CD14-positive monocyte (primary cell): ENCODE measurements at regions not wholly inside any gene's neighbourhood (a gene's known extent, or its start where the extent isn't known, plus 50 kb on each side); places are given as distances from the start of the nearest gene placed in this dataset.

Experiments used
- DNase-seq, 3 donors: peaks; one replicate each; pipeline ENCODE4 v3.0.0-alpha.2; 2011 to 2022
- H2AFZ ChIP-seq: 2 replicates; pipeline ENCODE4 v1.6.0; 2012; ENCODE audit warnings: mild to moderate bottlenecking, low read depth, low read length, inconsistent platforms; ENCODE audit not compliant: insufficient read depth, poor library complexity, severe bottlenecking
- H3K27ac ChIP-seq, 2 donors: 1 replicate in 1 of 2; 2 replicates in 1 of 2; pipeline ENCODE4 v1.5.1; 2012 to 2013; ENCODE audit warnings: low read length in 2 of 2, control low read depth in 1 of 2, inconsistent platforms in 1 of 2, low read depth in 1 of 2, mild to moderate bottlenecking in 1 of 2
- H3K27me3 ChIP-seq, 2 donors: one replicate each; pipeline versions ENCODE4 v1.6.0 to v1.6.1; 2011 to 2013; ENCODE audit warnings: low read length in 2 of 2; ENCODE audit not compliant: control insufficient read depth in 2 of 2, insufficient read depth in 2 of 2
- H3K36me3 ChIP-seq, 2 donors: replicated peaks in 1 of 2; 1 replicate in 1 of 2; 2 replicates in 1 of 2; pipeline versions ENCODE4 v1.5.1 to v1.6.1; 2012 to 2013; ENCODE audit warnings: low read length in 2 of 2, control low read depth in 1 of 2, inconsistent platforms in 1 of 2, mild to moderate bottlenecking in 1 of 2; ENCODE audit not compliant: insufficient read depth in 2 of 2, control insufficient read depth in 1 of 2
- H3K4me1 ChIP-seq, 2 donors: 1 replicate in 1 of 2; 2 replicates in 1 of 2; pipeline versions ENCODE4 v1.5.1 to v1.6.1; 2012 to 2013; ENCODE audit warnings: low read length in 2 of 2, control low read depth in 1 of 2, inconsistent platforms in 1 of 2, mild to moderate bottlenecking in 1 of 2, moderate library complexity in 1 of 2; ENCODE audit not compliant: insufficient read depth in 2 of 2, control insufficient read depth in 1 of 2
- H3K4me2 ChIP-seq: replicated peaks from 2 replicates; pipeline ENCODE3; 2012; ENCODE audit warnings: low read length, moderate library complexity, mild to moderate bottlenecking; ENCODE audit not compliant: poor library complexity, severe bottlenecking; ENCODE audit errors: extremely low read depth
- H3K4me3 ChIP-seq, 3 experiments: fragments of 200-600 bp in 1 of 3; sonication (generic) in 1 of 3; replicated peaks in 1 of 3; 1 replicate in 2 of 3; 2 replicates in 1 of 3; pipeline ENCODE4 v1.5.1; 2011 to 2013; ENCODE audit warnings: low read length in 3 of 3, mild to moderate bottlenecking in 3 of 3, control low read depth in 2 of 3, low read depth in 2 of 3, inconsistent platforms in 1 of 3, moderate library complexity in 1 of 3
- H3K79me2 ChIP-seq: 2 replicates; pipeline ENCODE4 v1.6.0; 2012; ENCODE audit warnings: mild to moderate bottlenecking, control low read depth, inconsistent platforms, low read length, moderate library complexity; ENCODE audit not compliant: insufficient read depth
- H3K9ac ChIP-seq: 2 replicates; pipeline ENCODE4 v1.6.0; 2017; ENCODE audit warnings: low read length, mild to moderate bottlenecking; ENCODE audit not compliant: insufficient read depth, poor library complexity, severe bottlenecking
- H3K9me3 ChIP-seq, 2 donors: replicated peaks in 1 of 2; 1 replicate in 1 of 2; 2 replicates in 1 of 2; pipeline versions ENCODE4 v1.5.1 to v1.6.1; 2012 to 2013; ENCODE audit warnings: low read length in 2 of 2, control low read depth in 1 of 2; ENCODE audit not compliant: control insufficient read depth in 1 of 2, insufficient read depth in 1 of 2
- H4K20me1 ChIP-seq: 2 replicates; pipeline ENCODE4 v1.6.0; 2012; ENCODE audit warnings: mild to moderate bottlenecking, low read length, control low read depth, moderate library complexity; ENCODE audit not compliant: insufficient read depth
- H3K27ac Mint-ChIP-seq, 7 donors: one replicate each; pipeline ENCODE4 v1.8.0; 2020; ENCODE audit warnings: mild to moderate bottlenecking in 7 of 7, mixed read lengths in 7 of 7, moderate library complexity in 6 of 7, inconsistent platforms in 2 of 7
- H3K27me3 Mint-ChIP-seq, 3 donors: one replicate each; pipeline ENCODE4 v1.8.0; 2021 to 2022; ENCODE audit warnings: low read depth in 3 of 3, mild to moderate bottlenecking in 3 of 3, mixed read lengths in 3 of 3, moderate library complexity in 3 of 3, inconsistent platforms in 1 of 3
- H3K36me3 Mint-ChIP-seq, 2 donors: one replicate each; pipeline ENCODE4 v1.8.0; 2020; ENCODE audit warnings: mixed read lengths in 2 of 2, inconsistent platforms in 1 of 2, mild to moderate bottlenecking in 1 of 2
- H3K4me1 Mint-ChIP-seq: one replicate; pipeline ENCODE4 v1.8.0; 2020; ENCODE audit warnings: mild to moderate bottlenecking, mixed read lengths
- H3K4me3 Mint-ChIP-seq, 2 donors: one replicate each; pipeline ENCODE4 v1.8.0; 2020; ENCODE audit warnings: mild to moderate bottlenecking in 2 of 2, mixed read lengths in 2 of 2, moderate library complexity in 1 of 2
- H3K9me3 Mint-ChIP-seq, 7 donors: one replicate each; pipeline ENCODE4 v1.8.0; 2020 to 2022; ENCODE audit warnings: mixed read lengths in 7 of 7, mild to moderate bottlenecking in 6 of 7, moderate library complexity in 6 of 7, inconsistent platforms in 2 of 7
- CTCF ChIP-seq: fragments of 200-600 bp; IDR thresholded peaks from one replicate; pipeline ENCODE4 v1.8.0; 2022; ENCODE audit warnings: antibody characterized with exemption, mild to moderate bottlenecking
- WGBS: methylation state at CpG from one replicate; pipeline ENCODE4 v1.1.5; 2013; ENCODE audit warnings: missing lambda C conversion rate; ENCODE audit not compliant: insufficient coverage; 5-methylcytosine and 5-hydroxymethylcytosine counted together
- intact Hi-C, 2 donors: fragments of 100-400 bp; cut with micrococcal nuclease; formaldehyde crosslinking; loops; one replicate each; pipeline versions ENCODE4 v1.15.0 to v1.15.1; 2023

- Mint-ChIP-seq H3K9me3 (peaks cover 0 to 5% (median 2%) of the 10 kb centered on the region in 7 donors), H3K4me3 (no peak overlapping the region), H3K4me1 (no peaks in the 10 kb centered on the region), H3K36me3 (no peaks in the 10 kb centered on the region), H3K27ac (no peak overlapping the region), H3K27me3 (no peaks in the 10 kb centered on the region)
- WGBS = 60% methylated on average over 1 of the region's 2 CpGs
- no peaks in the 10 kb centered on the region for H3K4me1 ChIP-seq
- H3K9me3 ChIP-seq = no peaks in the 10 kb centered on the region
- intact Hi-C loops = no loop called here
- H3K4me2 ChIP-seq = no peak overlapping the region
- TF ChIP-seq CTCF = no peak
- no peaks in the 10 kb centered on the region for H4K20me1 ChIP-seq
- H3K27me3 ChIP-seq = no peaks in the 10 kb centered on the region
- no peak overlapping the region for H2AFZ ChIP-seq
- no peak overlapping the region for H3K9ac ChIP-seq
- no peak for DNase-seq
- no peak overlapping the region for H3K27ac ChIP-seq
- no peak overlapping the region for H3K4me3 ChIP-seq
- H3K36me3 ChIP-seq = no peaks in the 10 kb centered on the region
- H3K79me2 ChIP-seq = no peaks in the 10 kb centered on the region
These were observed 822.4 kb upstream of the CADM2 start for GRCh38 chr3:84136425-84136824.

- no peak for TF ChIP-seq CTCF
- no peaks in the 10 kb centered on the region for H3K27me3 Mint-ChIP-seq
- H3K27ac ChIP-seq = no peak overlapping the region
- H3K4me1 ChIP-seq = no peaks in the 10 kb centered on the region
- H3K4me1 Mint-ChIP-seq = no peaks in the 10 kb centered on the region
- WGBS = no CpG with 5 or more reads among the region's 3 CpGs
- no peaks in the 10 kb centered on the region for H3K36me3 ChIP-seq
- no peaks in the 10 kb centered on the region for H3K27me3 ChIP-seq
- H2AFZ ChIP-seq = no peak overlapping the region
- H4K20me1 ChIP-seq = no peaks in the 10 kb centered on the region
- DNase-seq = no peak
- H3K36me3 Mint-ChIP-seq = no peaks in the 10 kb centered on the region
- intact Hi-C loops = no loop called here
- H3K9me3 ChIP-seq = no peaks in the 10 kb centered on the region
- H3K79me2 ChIP-seq = no peaks in the 10 kb centered on the region
- no peak overlapping the region for H3K4me3 Mint-ChIP-seq
- H3K9me3 Mint-ChIP-seq = peaks cover 0 to 5% (median 0%) of the 10 kb centered on the region in 7 donors
- no peak overlapping the region for H3K9ac ChIP-seq
- H3K27ac Mint-ChIP-seq = no peak overlapping the region
- H3K4me3 ChIP-seq = no peak overlapping the region
- H3K4me2 ChIP-seq = no peak overlapping the region
These were observed 818.2 kb upstream of the CADM2 start for GRCh38 chr3:84140631-84141030.
